Activated effector memory CD4-positive, alpha-beta T cell treated with anti-CD3 and anti-CD28 coated beads, Interleukin-2, amount 50 U/mL, for 16 hours (primary cell): ENCODE measurements at regions not wholly inside any gene's neighbourhood (a gene's known extent, or its start where the extent isn't known, plus 50 kb on each side); places are given as distances from the start of the nearest gene placed in this dataset.
"Not testable (repeated sequence)": the region's sequence is repeated elsewhere in the genome, so short reads cannot be mapped to it uniquely, and the experiment has no call there.

ENCODE experiments used
- DNase-seq: peaks from one replicate; pipeline ENCODE4 v3.0.0-alpha.2; 2020

GRCh38 chr6:43882690-43883448 lies 112.9 kb downstream of the VEGFA start:
- not testable (repeated sequence) for DNase-seq

GRCh38 chr6:43880236-43881137 lies 110.5 kb downstream of the VEGFA start:
- DNase-seq, result no peak

GRCh38 chr6:43879722-43880121 lies 109.7 kb downstream of the VEGFA start:
- DNase-seq, result no peak

GRCh38 chr6:43878823-43879495 lies 108.9 kb downstream of the VEGFA start:
- DNase-seq, result no peak

GRCh38 chr6:43878127-43878634 lies 108.2 kb downstream of the VEGFA start:
- DNase-seq, result no peak

- no peak for DNase-seq
Measured at GRCh38 chr6:43877463-43878126, 107.6 kb downstream of the VEGFA start.

- no peak for DNase-seq
Measured at GRCh38 chr6:43877036-43877435, 107.0 kb downstream of the VEGFA start.

- DNase-seq, result no peak
Measured at GRCh38 chr6:43876602-43877001, 106.6 kb downstream of the VEGFA start.

GRCh38 chr6:43875849-43876572 lies 106.0 kb downstream of the VEGFA start:
- no peak for DNase-seq

GRCh38 chr6:43874814-43875590 lies 105.0 kb downstream of the VEGFA start:
- no peak for DNase-seq

GRCh38 chr6:43873806-43874714 lies 104.0 kb downstream of the VEGFA start:
- DNase-seq, result no peak

GRCh38 chr6:43871933-43872332 lies 101.9 kb downstream of the VEGFA start:
- no peak for DNase-seq

- DNase-seq, result no peak
Measured at GRCh38 chr6:43871284-43871683, 101.3 kb downstream of the VEGFA start.

GRCh38 chr6:43870660-43871061 lies 100.7 kb downstream of the VEGFA start:
- no peak for DNase-seq

GRCh38 chr6:43869792-43870659 lies 100.0 kb downstream of the VEGFA start:
- no peak for DNase-seq

GRCh38 chr6:43869079-43869710 lies 99.2 kb downstream of the VEGFA start:
- no peak for DNase-seq

GRCh38 chr6:43868467-43868866 lies 98.5 kb downstream of the VEGFA start:
- no peak for DNase-seq

GRCh38 chr6:43867996-43868395 lies 98.0 kb downstream of the VEGFA start:
- DNase-seq, result no peak

GRCh38 chr6:43867246-43867645 lies 97.2 kb downstream of the VEGFA start:
- no peak for DNase-seq
